Tibial nerve (tissue), 3 donors: ENCODE measurements at regions not wholly inside any gene's neighbourhood (a gene's known extent, or its start where the extent isn't known, plus 50 kb on each side); places are given as distances from the start of the nearest gene placed in this dataset.
"Not testable (repeated sequence)": the region's sequence is repeated elsewhere in the genome, so short reads cannot be mapped to it uniquely, and the experiment has no call there.

Source experiments
- CTCF ChIP-seq, 5 experiments: fragments of 200-600 bp in 3 of 5; fragments of 450-650 bp in 2 of 5; sonication (generic) in 3 of 5; IDR thresholded peaks; one replicate each; pipeline ENCODE4 v1.5.1; 2016 to 2019; ENCODE audit warnings: antibody characterized with exemption in 5 of 5, mild to moderate bottlenecking in 3 of 5, moderate library complexity in 2 of 5
- POLR2A ChIP-seq, 2 donors: fragments of 450-650 bp; IDR thresholded peaks; one replicate each; pipeline ENCODE4 v1.6.1; 2017; ENCODE audit warnings: antibody characterized with exemption in 2 of 2, mild to moderate bottlenecking in 2 of 2, moderate library complexity in 2 of 2

GRCh38 chr2:111480633-111481032, 359.9 kb downstream of the BCL2L11 start:
- not testable (repeated sequence) for TF ChIP-seq POLR2A, CTCF (IDR thresholded peaks at IDR 0.05)
